GM10266 (cell line): ENCODE measurements at regions not wholly inside any gene's neighbourhood (a gene's known extent, or its start where the extent isn't known, plus 50 kb on each side); places are given as distances from the start of the nearest gene placed in this dataset.

ENCODE experiments used
- DNase-seq: peaks from one replicate; pipeline ENCODE4 v3.0.0; 2012; ENCODE audit errors: extremely low spot score
- CTCF ChIP-seq: IDR thresholded peaks from 2 replicates; pipeline ENCODE4 v1.5.1; 2012; ENCODE audit warnings: mild to moderate bottlenecking, low read depth; ENCODE audit not compliant: control insufficient read depth, insufficient read depth; ENCODE audit errors: missing control alignments

- no peak for DNase-seq
- no peak for TF ChIP-seq CTCF
These were observed 180.3 kb upstream of the ADRA1B start for GRCh38 chr5:159735749-159736660.

GRCh38 chr5:159736844-159737243 lies 179.4 kb upstream of the ADRA1B start:
- no peak for TF ChIP-seq CTCF
- DNase-seq = no peak

GRCh38 chr5:159737263-159737662 lies 179.0 kb upstream of the ADRA1B start:
- TF ChIP-seq CTCF = no peak
- no peak for DNase-seq

- no peak for DNase-seq
These were observed 174.4 kb upstream of the ADRA1B start for GRCh38 chr5:159741829-159742322.

GRCh38 chr5:159743234-159743633 lies 173.0 kb upstream of the ADRA1B start:
- no peak for TF ChIP-seq CTCF
- DNase-seq = no peak

More at GRCh38 chr5:159741829-159742322, 174.4 kb upstream of the ADRA1B start:
- TF ChIP-seq CTCF = no peak

- DNase-seq = no peak
- no peak for TF ChIP-seq CTCF
These were observed 169.6 kb upstream of the ADRA1B start for GRCh38 chr5:159746707-159747106.

- DNase-seq = no peak
- no peak for TF ChIP-seq CTCF
These were observed 167.1 kb upstream of the ADRA1B start for GRCh38 chr5:159749146-159749545.
